H9 (cell line): ENCODE measurements at regions not wholly inside any gene's neighbourhood (a gene's known extent, or its start where the extent isn't known, plus 50 kb on each side); places are given as distances from the start of the nearest gene placed in this dataset.

Experiments
- DNase-seq: peaks from one replicate; pipeline ENCODE4 v3.0.0-alpha.2; 2017
- H2AFZ ChIP-seq: one replicate; pipeline ENCODE4 v1.6.1; 2013; ENCODE audit warnings: mild to moderate bottlenecking, low read length, control low read depth, moderate library complexity
- H2AK5ac ChIP-seq: 2 replicates; pipeline ENCODE4 v1.6.1; 2013; ENCODE audit warnings: low read length, control low read depth, mixed read lengths; ENCODE audit not compliant: insufficient read length
- H2BK120ac ChIP-seq: one replicate; pipeline ENCODE4 v1.6.1; 2013; ENCODE audit warnings: low read depth, mild to moderate bottlenecking, low read length, control low read depth, inconsistent platforms; ENCODE audit not compliant: poor library complexity, severe bottlenecking
- H2BK12ac ChIP-seq: 2 replicates; pipeline ENCODE4 v1.6.1; 2013; ENCODE audit warnings: low read length, control low read depth, mixed read lengths, low read depth; ENCODE audit not compliant: insufficient read length
- H2BK15ac ChIP-seq: 2 replicates; pipeline ENCODE4 v1.6.1; 2013; ENCODE audit warnings: low read depth, low read length, control low read depth
- H2BK20ac ChIP-seq: one replicate; pipeline ENCODE4 v1.6.1; 2013; ENCODE audit warnings: low read depth, mild to moderate bottlenecking, low read length, control low read depth, inconsistent platforms; ENCODE audit not compliant: poor library complexity, severe bottlenecking
- H2BK5ac ChIP-seq: 2 replicates; pipeline ENCODE4 v1.6.1; 2013; ENCODE audit warnings: low read length, control low read depth, mixed read lengths; ENCODE audit not compliant: insufficient read length
- H3K14ac ChIP-seq: 2 replicates; pipeline ENCODE4 v1.6.1; 2013; ENCODE audit warnings: low read length, control low read depth; ENCODE audit not compliant: insufficient read depth
- H3K18ac ChIP-seq: 2 replicates; pipeline ENCODE4 v1.6.1; 2013; ENCODE audit warnings: low read depth, mild to moderate bottlenecking, mixed read lengths, low read length, control low read depth; ENCODE audit not compliant: insufficient read length
- H3K23ac ChIP-seq: 2 replicates; pipeline ENCODE4 v1.6.1; 2013; ENCODE audit warnings: low read length, control low read depth, mixed read lengths, low read depth; ENCODE audit not compliant: insufficient read length
- H3K23me2 ChIP-seq: 2 replicates; pipeline ENCODE4 v1.6.1; 2013; ENCODE audit warnings: low read depth, mild to moderate bottlenecking, mixed read lengths, low read length, control low read depth; ENCODE audit not compliant: insufficient read length, poor library complexity, severe bottlenecking
- H3K27ac ChIP-seq: 2 replicates; pipeline ENCODE4 v1.5.1; 2013; ENCODE audit warnings: low read length, control low read depth, mixed read lengths, low read depth; ENCODE audit not compliant: insufficient read length
- H3K27me3 ChIP-seq: 2 replicates; pipeline ENCODE4 v1.6.1; 2013; ENCODE audit warnings: low read length, control low read depth, inconsistent platforms; ENCODE audit not compliant: insufficient read depth
- H3K4ac ChIP-seq: 2 replicates; pipeline ENCODE4 v1.6.1; 2013; ENCODE audit warnings: low read depth, mild to moderate bottlenecking, control low read depth, inconsistent platforms, low read length, moderate library complexity
- H3K4me1 ChIP-seq: 2 replicates; pipeline ENCODE4 v1.6.1; 2013; ENCODE audit warnings: low read length, control low read depth, inconsistent platforms; ENCODE audit not compliant: insufficient read depth
- H3K4me2 ChIP-seq: 2 replicates; pipeline ENCODE4 v1.6.1; 2013; ENCODE audit warnings: low read length, control low read depth, mixed read lengths; ENCODE audit not compliant: insufficient read length, insufficient read depth
- H3K56ac ChIP-seq: 2 replicates; pipeline ENCODE4 v1.6.1; 2013; ENCODE audit warnings: low read depth, mild to moderate bottlenecking, mixed read lengths, low read length, control low read depth; ENCODE audit not compliant: insufficient read length
- H3K79me1 ChIP-seq: 2 replicates; pipeline ENCODE4 v1.6.1; 2013; ENCODE audit warnings: low read depth, mild to moderate bottlenecking, moderate library complexity, low read length, control low read depth, inconsistent platforms; ENCODE audit not compliant: insufficient read depth, poor library complexity, severe bottlenecking
- H3K79me2 ChIP-seq: 2 replicates; pipeline ENCODE4 v1.6.1; 2013; ENCODE audit warnings: low read length, control low read depth, inconsistent platforms; ENCODE audit not compliant: insufficient read depth
- H3K9ac ChIP-seq: 2 replicates; pipeline ENCODE4 v1.6.1; 2013; ENCODE audit warnings: low read length, control low read depth, mixed read lengths; ENCODE audit not compliant: insufficient read length; ENCODE audit errors: extremely low read depth
- H3K9me3 ChIP-seq: one replicate; pipeline ENCODE4 v1.6.1; 2013; ENCODE audit warnings: low read depth, low read length, inconsistent platforms; ENCODE audit not compliant: control insufficient read depth
- H3T11ph ChIP-seq: one replicate; pipeline ENCODE4 v1.6.1; 2013; ENCODE audit warnings: mild to moderate bottlenecking, low read length, control low read depth, inconsistent platforms
- H4K20me1 ChIP-seq: one replicate; pipeline ENCODE4 v1.6.1; 2013; ENCODE audit not compliant: control insufficient read depth, insufficient read length, insufficient read depth
- H4K5ac ChIP-seq: 2 replicates; pipeline ENCODE4 v1.6.1; 2013; ENCODE audit warnings: low read depth, mild to moderate bottlenecking, mixed read lengths, low read length, control low read depth; ENCODE audit not compliant: insufficient read length
- H4K8ac ChIP-seq: replicated peaks from 2 replicates; pipeline ENCODE4 v1.6.1; 2013; ENCODE audit warnings: low read length, control low read depth, mixed read lengths, low read depth; ENCODE audit not compliant: insufficient read length
- H4K91ac ChIP-seq: 2 replicates; pipeline ENCODE4 v1.6.1; 2013; ENCODE audit warnings: low read depth, mild to moderate bottlenecking, moderate library complexity, mixed read lengths, low read length, control low read depth; ENCODE audit not compliant: insufficient read length
- H3K27ac Mint-ChIP-seq, 3 experiments: 2 replicates in 2 of 3; 3 replicates in 1 of 3; pipeline ENCODE4 v1.8.0; 2020 to 2021; ENCODE audit warnings: mixed read lengths in 3 of 3, mild to moderate bottlenecking in 1 of 3, moderate library complexity in 1 of 3
- H3K27me3 Mint-ChIP-seq: 2 replicates; pipeline ENCODE4 v1.8.0; 2021; ENCODE audit warnings: low read depth, mild to moderate bottlenecking, moderate library complexity, mixed read lengths
- H3K36me3 Mint-ChIP-seq, 3 experiments: 2 replicates in 2 of 3; 3 replicates in 1 of 3; pipeline ENCODE4 v1.8.0; 2020 to 2021; ENCODE audit warnings: low read depth in 3 of 3, mixed read lengths in 3 of 3; ENCODE audit not compliant: insufficient read depth in 1 of 3
- H3K4me1 Mint-ChIP-seq, 2 experiments: 2 replicates each; pipeline ENCODE4 v1.8.0; 2020; ENCODE audit warnings: mixed read lengths in 2 of 2
- H3K4me3 Mint-ChIP-seq, 2 experiments: 2 replicates in 1 of 2; 3 replicates in 1 of 2; pipeline ENCODE4 v1.8.0; 2020 to 2021; ENCODE audit warnings: mild to moderate bottlenecking in 2 of 2, mixed read lengths in 2 of 2, moderate library complexity in 1 of 2
- H3K9me3 Mint-ChIP-seq, 2 experiments: 2 replicates in 1 of 2; 3 replicates in 1 of 2; pipeline ENCODE4 v1.8.0; 2020; ENCODE audit warnings: mild to moderate bottlenecking in 2 of 2, mixed read lengths in 2 of 2, moderate library complexity in 1 of 2
- CTCF ChIP-seq: fragments of 200-600 bp; sonication (generic); conservative IDR thresholded peaks from 3 replicates; pipeline ENCODE4 v1.8.0; 2021; ENCODE audit warnings: antibody characterized with exemption, mild to moderate bottlenecking
- WGBS: extraction: QIAGEN DNeasy Blood & Tissue Kit; methylation state at CpG from one replicate; pipeline ENCODE4 v1.1.7; 2013; ENCODE audit warnings: missing lambda C conversion rate, low lambda C conversion rate, mixed read lengths; ENCODE audit not compliant: insufficient read length; ENCODE audit errors: extremely low coverage; 5-methylcytosine and 5-hydroxymethylcytosine counted together

DNA sequence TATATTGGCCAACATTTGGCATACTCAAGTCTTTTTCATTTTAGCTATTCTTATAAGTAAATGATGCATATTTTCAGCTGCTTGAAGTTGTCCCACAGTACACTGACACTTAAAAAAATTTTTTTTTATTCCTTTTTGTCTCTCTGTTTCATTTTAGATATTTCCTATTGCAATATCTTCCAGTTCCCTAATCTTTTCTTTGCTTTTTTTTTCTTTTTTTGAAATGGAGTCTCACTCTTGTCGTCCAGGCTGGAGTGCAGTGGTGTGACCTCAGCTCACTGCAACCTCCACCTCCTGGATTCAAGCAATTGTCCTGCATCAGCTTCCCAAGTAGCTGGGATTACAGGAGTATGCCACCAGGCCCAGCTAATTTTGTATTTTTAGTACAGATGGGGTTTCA is 217.4 kb upstream of the KRR1 start:
- Histone ChIP-seq H2BK12ac (no peak overlapping the region), H3T11ph (no peak overlapping the region), H2AFZ (no peak overlapping the region), H3K9me3 (no peaks in the 10 kb centered on the region), H3K79me2 (no peaks in the 10 kb centered on the region), H3K27me3 (no peaks in the 10 kb centered on the region), H4K8ac (no peak overlapping the region), H3K56ac (no peak overlapping the region), H2BK120ac (no peak overlapping the region), H2BK5ac (no peak overlapping the region), H3K27ac (no peak overlapping the region), H3K4ac (no peak overlapping the region), H3K18ac (no peak overlapping the region), H3K4me2 (no peak overlapping the region), H2BK15ac (no peak overlapping the region), H2BK20ac (no peak overlapping the region), H3K23ac (no peak overlapping the region), H4K20me1 (no peaks in the 10 kb centered on the region), H3K79me1 (no peaks in the 10 kb centered on the region), H3K4me1 (peaks cover 4% of the 10 kb centered on the region; the same call in 1 of the 2 replicates), H3K14ac (no peak overlapping the region), H2AK5ac (no peak overlapping the region), H3K9ac (no peak overlapping the region), H4K91ac (no peak overlapping the region), H4K5ac (no peak overlapping the region), H3K23me2 (no peaks in the 10 kb centered on the region)
- no CpG with 5 or more reads among the region's 1 CpG for WGBS
- Mint-ChIP-seq H3K4me1 (peaks cover 22 to 23% of the 10 kb centered on the region in 2 experiments), H3K36me3 (no peaks in the 10 kb centered on the region; a peak in 2 of 7 replicates), H3K27ac (no peak overlapping the region), H3K27me3 (no peaks in the 10 kb centered on the region), H3K4me3 (no peak overlapping the region), H3K9me3 (no peaks in the 10 kb centered on the region; a peak in 1 of 5 replicates)
- TF ChIP-seq CTCF: no peak
- DNase-seq: no peak
